ENCODE measurements at regions not wholly inside any gene's neighbourhood (a gene's known extent, or its start where the extent isn't known, plus 50 kb on each side); places are given as distances from the start of the nearest gene placed in this dataset.
A peak's percentile ranks its signal among the peaks of the same experiment; 100 is the strongest.
"Not testable (repeated sequence)": the region's sequence is repeated elsewhere in the genome, so short reads cannot be mapped to it uniquely, and the experiment has no call there.

DNA sequence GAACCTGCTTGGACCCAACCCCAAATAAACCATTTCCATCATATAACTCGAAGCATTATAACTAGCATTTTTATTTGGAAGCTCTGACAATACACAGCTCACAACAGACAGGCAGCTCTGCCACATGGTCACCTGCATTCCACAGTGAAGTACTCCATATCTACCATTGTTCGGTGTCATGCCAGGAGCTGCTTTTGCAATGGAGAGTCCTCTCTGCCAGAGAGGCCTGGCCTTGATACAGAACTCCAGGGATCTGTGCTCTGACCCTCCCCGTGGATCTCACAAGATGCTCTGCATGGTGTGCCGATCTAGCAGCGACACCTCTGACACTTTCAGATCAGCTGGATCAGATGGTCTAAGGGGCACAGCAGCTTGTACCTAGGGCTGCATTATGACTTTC is 109.6 kb downstream of the SYF2 start:
- DNase-seq (ENCODE audit: low spot score in 2 of 2): no peak
- Mint-ChIP-seq H3K9me3 (no peaks in the 10 kb centered on the region), H3K27ac (no peak overlapping the region), H3K27me3 (peaks cover 5% of the 10 kb centered on the region), H3K36me3 (no peaks in the 10 kb centered on the region), H3K4me1 (peaks cover 6% of the 10 kb centered on the region), H3K4me3 (no peak overlapping the region)
- no peak for ATAC-seq (ENCODE audit: low read depth)

DNA sequence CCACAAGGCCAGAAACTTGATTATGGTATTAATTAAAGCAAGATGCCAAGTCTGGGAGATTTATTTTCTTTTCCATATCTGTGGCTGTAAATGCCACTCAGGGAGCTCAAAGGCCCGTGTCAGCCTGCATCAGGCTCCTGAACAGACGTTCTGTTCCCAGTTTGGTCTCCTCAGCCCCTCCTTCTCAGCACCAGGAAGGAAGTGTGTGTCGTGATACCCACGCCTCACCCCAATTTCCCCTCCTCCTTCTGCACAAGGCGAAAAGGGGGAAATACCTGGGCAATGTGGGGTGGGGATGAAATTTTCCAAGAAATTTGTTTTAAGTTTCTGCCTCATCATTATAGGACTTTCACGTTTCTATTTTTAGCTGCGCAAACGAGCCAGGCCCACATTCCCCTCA is 112.0 kb downstream of the SYF2 start:
- H3K9me3 Mint-ChIP-seq: no peaks in the 10 kb centered on the region
- H3K27me3 Mint-ChIP-seq: peaks cover 7% of the 10 kb centered on the region
- H3K4me1 Mint-ChIP-seq: peaks cover 6% of the 10 kb centered on the region
- DNase-seq (ENCODE audit: low spot score in 2 of 2): no peak
- no peak for ATAC-seq (ENCODE audit: low read depth)
- no peak overlapping the region for H3K27ac Mint-ChIP-seq
- H3K36me3 Mint-ChIP-seq: no peaks in the 10 kb centered on the region
- no peak overlapping the region for H3K4me3 Mint-ChIP-seq

DNA sequence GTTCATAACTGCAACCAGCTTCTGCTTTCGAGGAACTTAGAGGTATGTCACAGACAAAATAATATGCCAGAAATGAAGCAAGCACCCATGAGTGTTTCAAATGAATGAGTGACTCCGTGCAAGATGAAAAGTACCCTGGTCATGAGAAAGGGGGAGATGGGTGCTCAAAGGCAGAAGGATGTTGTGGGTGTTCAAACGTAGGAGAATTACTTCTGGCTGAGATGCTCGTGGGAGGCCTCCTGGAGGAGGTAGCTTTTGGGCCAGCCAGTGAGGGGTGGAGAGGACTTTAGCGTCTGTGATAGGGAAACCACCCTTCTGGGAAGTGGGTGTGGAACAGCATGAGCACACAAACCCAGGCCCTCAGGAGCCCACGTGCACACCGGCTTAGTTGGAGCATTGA is 113.8 kb downstream of the SYF2 start:
- peaks cover 7% of the 10 kb centered on the region for H3K27me3 Mint-ChIP-seq
- ATAC-seq (ENCODE audit: low read depth): no peak
- H3K36me3 Mint-ChIP-seq: no peaks in the 10 kb centered on the region
- no peaks in the 10 kb centered on the region for H3K9me3 Mint-ChIP-seq
- no peak overlapping the region for H3K27ac Mint-ChIP-seq
- no peak overlapping the region for H3K4me3 Mint-ChIP-seq
- H3K4me1 Mint-ChIP-seq: peaks cover 6% of the 10 kb centered on the region
- no peak for DNase-seq (ENCODE audit: low spot score in 2 of 2)

DNA sequence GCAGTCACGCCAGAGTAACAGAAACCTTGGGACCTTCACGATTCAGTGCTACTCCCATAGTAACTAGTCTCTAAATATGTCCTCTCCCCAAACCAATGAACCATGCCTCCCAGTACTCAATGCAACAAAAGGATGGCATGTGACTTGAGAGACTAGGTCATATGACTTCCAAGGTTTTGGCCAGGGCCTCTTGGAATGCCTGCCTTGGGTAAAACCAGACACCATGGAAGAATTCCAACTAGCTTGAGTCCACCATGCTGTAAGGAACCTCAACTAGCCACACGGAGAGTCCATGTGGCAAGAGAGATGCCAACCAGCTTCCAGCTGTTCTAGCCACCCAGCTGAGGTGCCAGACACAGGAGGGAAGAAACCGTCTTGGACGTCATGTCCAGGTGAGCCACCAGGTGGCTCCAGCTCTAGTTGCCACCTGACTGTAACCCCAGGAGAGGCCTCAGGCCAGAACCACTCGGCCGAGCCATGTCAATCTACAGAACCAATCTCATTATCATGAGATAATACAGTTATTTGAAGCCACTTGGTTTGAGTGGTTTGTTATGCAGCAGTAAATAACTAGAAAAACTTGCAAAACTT is 115.0 kb downstream of the SYF2 start:
- Mint-ChIP-seq H3K4me1 (peaks cover 6% of the 10 kb centered on the region), H3K9me3 (no peaks in the 10 kb centered on the region), H3K27me3 (peaks cover 4% of the 10 kb centered on the region), H3K4me3 (no peak overlapping the region), H3K36me3 (no peaks in the 10 kb centered on the region), H3K27ac (no peak overlapping the region)
- ATAC-seq (ENCODE audit: low read depth) (peak; percentile 48), DNase-seq (ENCODE audit: low spot score in 2 of 2) (no peak)

DNA sequence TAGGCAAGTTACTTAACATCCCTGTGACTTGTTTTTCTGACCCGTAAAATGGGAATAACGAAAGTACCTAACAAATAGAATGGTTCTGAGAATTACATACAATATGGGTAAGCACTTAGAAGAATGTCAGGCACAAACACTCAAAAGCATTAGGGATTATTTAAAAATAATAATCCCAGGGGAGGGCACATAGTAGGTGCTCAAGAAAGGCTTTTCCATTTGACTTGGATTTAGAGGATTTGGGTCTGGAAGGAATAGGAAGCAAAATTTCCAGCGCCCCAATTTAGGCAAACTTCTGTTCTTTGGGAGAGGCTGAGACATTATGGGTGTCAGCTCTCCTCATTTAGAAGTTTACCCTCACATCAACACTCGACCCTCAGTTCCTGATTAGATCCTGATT is 115.5 kb downstream of the SYF2 start:
- H3K9me3 Mint-ChIP-seq: no peaks in the 10 kb centered on the region
- no peaks in the 10 kb centered on the region for H3K36me3 Mint-ChIP-seq
- no peak for DNase-seq (ENCODE audit: low spot score in 2 of 2)
- no peak overlapping the region for H3K27ac Mint-ChIP-seq
- H3K4me1 Mint-ChIP-seq: peaks cover 6% of the 10 kb centered on the region
- no peak for ATAC-seq (ENCODE audit: low read depth)
- H3K27me3 Mint-ChIP-seq: peaks cover 4% of the 10 kb centered on the region
- no peak overlapping the region for H3K4me3 Mint-ChIP-seq

DNA sequence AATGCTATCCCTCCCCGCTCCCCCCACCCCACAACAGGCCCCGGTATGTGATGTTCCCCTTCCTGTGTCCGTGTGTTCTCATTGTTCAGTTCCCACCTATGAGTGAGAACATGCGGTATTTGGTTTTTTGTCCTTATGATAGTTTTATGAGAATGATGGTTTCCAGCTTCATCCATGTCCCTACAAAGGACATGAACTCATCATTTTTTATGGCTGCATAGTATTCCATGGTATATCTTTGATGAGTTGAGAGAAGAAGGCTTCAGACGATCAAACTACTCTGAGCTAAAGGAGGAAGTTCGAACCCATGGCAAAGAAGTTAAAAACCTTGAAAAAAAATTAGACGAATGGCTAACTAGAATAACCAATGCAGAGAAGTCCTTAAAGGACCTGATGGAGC is 116.2 kb downstream of the SYF2 start:
- ATAC-seq (ENCODE audit: low read depth); H3K9me3 Mint-ChIP-seq; H3K27ac Mint-ChIP-seq; H3K27me3 Mint-ChIP-seq; H3K36me3 Mint-ChIP-seq; DNase-seq (ENCODE audit: low spot score in 2 of 2); H3K4me3 Mint-ChIP-seq; H3K4me1 Mint-ChIP-seq: not testable (repeated sequence)

DNA sequence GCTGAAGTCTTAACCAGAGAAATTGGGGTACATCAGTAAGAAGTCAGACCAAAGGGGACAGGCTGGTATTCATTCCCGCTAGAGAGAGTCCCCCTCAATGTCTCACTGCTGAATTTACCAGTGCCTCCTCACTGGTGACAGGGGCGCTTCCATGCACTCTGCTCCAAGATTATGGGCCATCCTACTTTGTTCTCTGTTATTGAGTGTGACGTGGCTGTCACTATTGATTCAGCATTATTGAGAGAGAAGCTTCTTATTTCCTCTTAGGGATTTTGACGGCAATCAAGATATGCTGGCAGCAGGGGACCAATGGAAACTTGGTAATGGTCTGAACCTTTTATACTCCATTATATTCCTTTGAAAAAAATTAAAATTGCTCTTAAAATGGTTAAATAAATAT is 118.6 kb downstream of the SYF2 start:
- Mint-ChIP-seq H3K36me3 (no peaks in the 10 kb centered on the region), H3K9me3 (peaks cover 3% of the 10 kb centered on the region), H3K4me3 (no peak overlapping the region), H3K27me3 (peaks cover 4% of the 10 kb centered on the region), H3K27ac (no peak overlapping the region), H3K4me1 (peaks cover 3% of the 10 kb centered on the region)
- ATAC-seq (ENCODE audit: low read depth) (no peak), DNase-seq (ENCODE audit: low spot score in 2 of 2) (no peak)

DNA sequence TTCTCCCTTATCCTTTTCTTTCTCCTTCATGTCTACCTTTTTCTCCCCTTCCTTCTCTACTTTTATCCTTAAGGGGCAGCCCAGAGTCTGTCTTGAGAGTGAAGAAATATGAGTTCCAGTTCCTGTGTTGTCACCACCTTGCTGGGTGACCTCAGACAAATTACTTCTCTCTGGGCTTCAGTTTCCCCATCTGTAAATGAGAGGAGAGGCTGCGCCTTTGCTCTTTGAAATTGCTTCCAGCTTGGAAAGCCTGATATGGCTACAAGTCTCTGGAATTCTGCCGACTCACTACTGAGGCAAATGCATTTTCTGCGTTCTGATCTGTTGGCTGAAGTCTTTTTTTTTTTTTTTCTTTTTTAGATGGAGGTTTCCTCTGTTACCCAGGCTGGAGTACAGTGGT is 119.2 kb downstream of the SYF2 start:
- Mint-ChIP-seq H3K9me3 (peaks cover 6% of the 10 kb centered on the region), H3K4me1 (no peaks in the 10 kb centered on the region), H3K27ac (no peak overlapping the region), H3K36me3 (peaks cover 3% of the 10 kb centered on the region), H3K27me3 (peaks cover 6% of the 10 kb centered on the region), H3K4me3 (no peak overlapping the region)
- DNase-seq (ENCODE audit: low spot score in 2 of 2) (no peak), ATAC-seq (ENCODE audit: low read depth) (no peak)

DNA sequence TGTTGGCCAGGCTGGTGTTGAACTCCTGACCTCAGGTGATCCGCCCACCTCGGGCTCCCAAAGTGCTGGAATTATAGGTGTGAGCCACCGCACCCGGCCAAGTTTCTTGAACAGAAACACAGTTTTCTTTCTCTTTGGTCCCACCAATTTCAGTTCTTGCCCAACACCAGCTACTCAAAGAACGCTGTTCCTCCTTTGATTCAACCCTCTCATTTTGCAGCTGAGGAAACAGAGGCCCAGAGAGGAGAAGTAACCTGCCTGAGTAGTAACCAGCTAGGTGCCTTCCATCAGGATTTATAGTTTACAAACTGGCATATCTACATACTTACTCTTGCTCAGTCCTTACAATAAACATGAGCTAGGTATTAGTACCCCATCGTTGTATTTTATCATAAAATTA is 119.9 kb downstream of the SYF2 start:
- no peak for ATAC-seq (ENCODE audit: low read depth)
- Mint-ChIP-seq H3K4me1 (no peaks in the 10 kb centered on the region), H3K4me3 (no peak overlapping the region), H3K27me3 (peaks cover 6% of the 10 kb centered on the region), H3K36me3 (peaks cover 3% of the 10 kb centered on the region), H3K9me3 (peaks cover 6% of the 10 kb centered on the region), H3K27ac (no peak overlapping the region)
- no peak for DNase-seq (ENCODE audit: low spot score in 2 of 2)

DNA sequence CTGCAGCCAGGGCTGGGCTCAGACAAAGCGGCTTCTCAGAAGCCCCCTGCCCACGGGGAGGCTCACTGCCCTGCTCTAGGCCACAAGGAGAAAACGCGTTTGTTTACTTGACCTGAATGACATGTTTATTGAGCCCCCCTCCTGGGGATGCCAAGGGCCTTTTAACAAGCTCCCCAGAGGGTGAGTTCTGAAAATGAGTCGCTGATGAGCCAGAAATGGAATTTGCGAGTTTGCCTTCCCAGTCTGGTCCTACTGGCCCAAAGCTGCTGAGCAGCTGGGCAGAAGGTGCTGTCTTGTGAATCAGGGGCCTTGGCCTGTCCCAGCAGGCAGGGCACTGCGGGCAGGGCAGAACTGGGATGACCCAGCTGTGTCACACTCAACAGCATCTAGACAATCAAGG is 120.6 kb downstream of the SYF2 start:
- no peak overlapping the region for H3K4me3 Mint-ChIP-seq
- H3K4me1 Mint-ChIP-seq: no peaks in the 10 kb centered on the region
- ATAC-seq (ENCODE audit: low read depth): no peak
- H3K27me3 Mint-ChIP-seq: peaks cover 6% of the 10 kb centered on the region
- DNase-seq (ENCODE audit: low spot score in 2 of 2): no peak
- H3K27ac Mint-ChIP-seq: no peak overlapping the region
- peaks cover 6% of the 10 kb centered on the region for H3K9me3 Mint-ChIP-seq
- H3K36me3 Mint-ChIP-seq: peaks cover 3% of the 10 kb centered on the region

DNA sequence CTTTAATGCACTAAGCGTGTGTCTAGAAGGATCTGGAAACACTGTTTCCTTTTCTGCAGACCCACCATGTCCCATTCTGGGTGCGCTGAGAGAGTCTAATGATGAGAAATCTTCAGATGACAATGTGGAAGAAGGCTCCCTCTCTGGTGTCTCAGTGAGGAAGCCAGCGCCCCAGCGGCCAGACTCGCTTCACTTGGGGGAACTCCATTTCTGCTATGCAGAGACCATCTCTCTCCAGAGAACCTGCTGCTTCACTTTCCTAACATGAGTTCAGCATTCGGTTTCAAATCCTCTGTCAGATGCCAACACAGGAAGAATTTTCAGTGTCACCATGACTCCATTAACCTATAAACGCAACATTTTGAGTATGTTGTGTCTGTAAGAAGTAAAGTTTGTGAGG is 121.8 kb downstream of the SYF2 start:
- Mint-ChIP-seq H3K27ac (no peak overlapping the region), H3K27me3 (peaks cover 8% of the 10 kb centered on the region), H3K36me3 (peaks cover 3% of the 10 kb centered on the region), H3K4me1 (no peaks in the 10 kb centered on the region), H3K4me3 (no peak overlapping the region), H3K9me3 (peaks cover 6% of the 10 kb centered on the region)
- ATAC-seq (ENCODE audit: low read depth): peak; percentile 44
- DNase-seq (ENCODE audit: low spot score in 2 of 2): no peak

DNA sequence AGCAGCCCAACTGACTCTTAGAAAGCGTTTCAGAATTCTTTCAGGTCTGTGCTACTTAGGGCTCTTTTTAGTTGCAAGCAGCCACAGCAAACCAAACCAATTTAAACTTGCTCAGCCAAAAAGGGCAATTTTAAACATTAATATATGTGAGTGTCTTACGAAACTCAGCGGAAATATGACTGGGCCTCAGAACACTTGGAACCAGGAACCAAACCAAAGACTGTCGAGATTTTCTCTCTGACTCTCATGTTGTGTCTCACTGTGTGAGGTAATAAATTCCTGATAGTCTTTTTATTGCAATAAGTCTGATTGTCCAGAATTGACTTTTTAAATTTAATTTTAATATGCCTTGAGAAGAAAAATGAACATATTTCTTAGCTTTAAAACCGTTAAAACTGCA is 122.3 kb downstream of the SYF2 start:
- no peak for DNase-seq (ENCODE audit: low spot score in 2 of 2)
- Mint-ChIP-seq H3K36me3 (peaks cover 3% of the 10 kb centered on the region), H3K4me3 (no peak overlapping the region), H3K4me1 (no peaks in the 10 kb centered on the region), H3K27ac (no peak overlapping the region), H3K9me3 (peaks cover 6% of the 10 kb centered on the region), H3K27me3 (peaks cover 5% of the 10 kb centered on the region)
- ATAC-seq (ENCODE audit: low read depth): no peak

DNA sequence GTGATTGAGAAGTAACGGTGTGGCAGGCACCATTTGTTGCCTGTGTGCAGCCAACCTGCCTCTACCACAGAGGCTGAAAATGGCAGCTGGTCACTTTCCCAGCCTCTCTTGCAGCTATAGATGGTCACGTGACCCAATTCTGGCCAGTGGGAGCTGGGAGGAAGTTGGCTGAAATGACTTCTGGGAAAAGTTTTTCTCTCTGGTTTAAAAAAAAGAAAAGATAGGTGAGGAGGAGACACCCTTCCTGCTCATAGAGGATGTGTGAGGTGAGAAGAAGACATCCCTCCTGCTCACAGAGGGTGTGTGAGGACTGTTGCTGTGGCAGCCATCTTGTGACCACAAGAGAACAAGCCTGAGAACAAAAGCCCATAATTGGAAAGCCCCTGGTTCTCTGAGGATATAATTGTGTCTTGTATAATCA is 122.8 kb downstream of the SYF2 start:
- peak; percentile 79 for ATAC-seq (ENCODE audit: low read depth)
- Mint-ChIP-seq H3K4me3 (no peak overlapping the region), H3K36me3 (peaks cover 3% of the 10 kb centered on the region), H3K4me1 (no peaks in the 10 kb centered on the region), H3K9me3 (peaks cover 6% of the 10 kb centered on the region), H3K27ac (no peak overlapping the region), H3K27me3 (peaks cover 7% of the 10 kb centered on the region)
- DNase-seq (ENCODE audit: low spot score in 2 of 2): no peak

DNA sequence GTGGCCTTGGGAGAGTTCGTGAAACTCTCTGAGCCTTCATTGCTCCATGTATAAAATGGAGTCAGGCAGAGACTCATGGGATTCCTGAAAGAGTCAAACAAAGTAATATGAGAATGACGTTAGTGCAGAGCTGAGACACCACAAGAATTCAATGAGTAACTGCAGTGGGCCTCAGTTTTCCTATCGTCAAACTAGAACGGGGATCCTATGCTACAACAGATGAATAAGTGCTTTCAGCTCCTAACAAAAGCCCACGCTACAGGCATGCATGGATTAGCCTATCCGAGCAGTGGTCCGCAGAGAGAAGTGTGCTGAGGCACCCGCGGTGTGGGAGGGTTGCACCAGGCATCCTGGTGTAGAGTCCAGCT is 124.7 kb downstream of the SYF2 start:
- H3K27me3 Mint-ChIP-seq: peaks cover 7% of the 10 kb centered on the region
- H3K27ac Mint-ChIP-seq: no peak overlapping the region
- ATAC-seq (ENCODE audit: low read depth) (no peak), DNase-seq (ENCODE audit: low spot score in 2 of 2) (no peak)
- peaks cover 3% of the 10 kb centered on the region for H3K36me3 Mint-ChIP-seq
- peaks cover 6% of the 10 kb centered on the region for H3K9me3 Mint-ChIP-seq
- no peak overlapping the region for H3K4me3 Mint-ChIP-seq
- no peaks in the 10 kb centered on the region for H3K4me1 Mint-ChIP-seq

DNA sequence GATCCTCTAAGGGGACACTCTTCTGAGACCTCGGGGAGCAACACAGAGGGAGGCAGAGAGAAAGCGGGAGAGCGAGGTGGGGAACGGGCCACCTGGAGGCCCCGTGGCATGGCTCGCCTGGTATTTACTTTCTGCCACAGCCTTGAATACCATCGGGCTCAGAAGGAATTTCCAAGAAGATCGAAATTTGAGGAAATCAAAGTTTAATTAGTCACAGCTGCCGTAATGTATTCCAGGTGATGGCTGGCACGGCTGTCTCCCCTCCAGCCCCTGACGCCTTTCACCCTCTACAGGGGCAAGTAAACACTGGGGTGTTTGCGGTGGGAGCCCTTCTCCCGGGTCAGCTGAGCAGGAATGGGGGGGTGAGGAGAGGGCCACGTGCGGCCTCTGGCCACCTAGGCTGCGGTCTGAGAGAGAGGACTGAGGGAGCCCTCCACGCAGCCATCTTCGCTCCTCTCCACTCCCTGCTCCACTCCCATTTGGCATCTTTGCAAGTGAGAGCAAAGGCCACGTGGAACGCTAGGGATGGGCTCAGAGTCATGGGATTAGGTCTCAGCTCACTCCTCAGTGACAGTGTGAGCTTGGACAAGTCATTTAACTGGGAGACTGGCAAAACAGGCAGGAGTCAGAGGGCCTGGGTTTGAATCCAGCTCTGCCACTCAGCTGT is 125.2 kb downstream of the SYF2 start:
- DNase-seq (ENCODE audit: low spot score in 2 of 2) (no peak), ATAC-seq (ENCODE audit: low read depth) (no peak)
- H3K4me1 Mint-ChIP-seq: no peaks in the 10 kb centered on the region
- peaks cover 6% of the 10 kb centered on the region for H3K9me3 Mint-ChIP-seq
- no peak overlapping the region for H3K4me3 Mint-ChIP-seq
- H3K36me3 Mint-ChIP-seq: peaks cover 3% of the 10 kb centered on the region
- H3K27me3 Mint-ChIP-seq: peaks cover 7% of the 10 kb centered on the region
- no peak overlapping the region for H3K27ac Mint-ChIP-seq

Data from memory B cell (primary cell).